ENCODE measurements at regions not wholly inside any gene's neighbourhood (a gene's known extent, or its start where the extent isn't known, plus 50 kb on each side); places are given as distances from the start of the nearest gene placed in this dataset.

- H4K20me1 ChIP-seq (ENCODE audit: control insufficient read depth, insufficient read depth, low read depth, low read length), result no peaks in the 10 kb centered on the region
- H3K27me3 ChIP-seq (ENCODE audit: control insufficient read depth, low read length), result no peaks in the 10 kb centered on the region
- no peaks in the 10 kb centered on the region for H3F3A ChIP-seq (ENCODE audit: control insufficient read depth, insufficient read depth)
- no peaks in the 10 kb centered on the region for H3K9me3 ChIP-seq (ENCODE audit: control insufficient read depth, insufficient read depth, low read length)
- no peaks in the 10 kb centered on the region for H3K79me2 ChIP-seq (ENCODE audit: control insufficient read depth, low read length)
- H3K27ac ChIP-seq (ENCODE audit: low read depth, low read length), result no peak overlapping the region
- no peak overlapping the region for H3K4me3 ChIP-seq (ENCODE audit: low read length)
- H3K4me2 ChIP-seq (ENCODE audit: low read length), result no peak overlapping the region
- no peaks in the 10 kb centered on the region for H3K4me1 ChIP-seq (ENCODE audit: control insufficient read depth, low read length)
- TF ChIP-seq EZH2phosphoT487 (IDR thresholded peaks at IDR 0.05; ENCODE audit: borderline replicate concordance, low read length), result no peak
- TF ChIP-seq CTCF (IDR thresholded peaks at IDR 0.05; ENCODE audit: low read depth, low read length, poor library complexity, severe bottlenecking), result no peak
- no peaks in the 10 kb centered on the region for H3K9me2 ChIP-seq (replicated peaks; ENCODE audit: control insufficient read depth, low read length)
- no peaks in the 10 kb centered on the region for H3K36me3 ChIP-seq (ENCODE audit: control insufficient read depth, low read length)
These were observed 814.6 kb upstream of the CCDC179 start for GRCh38 chr11:23674866-23675265.

DNA sequence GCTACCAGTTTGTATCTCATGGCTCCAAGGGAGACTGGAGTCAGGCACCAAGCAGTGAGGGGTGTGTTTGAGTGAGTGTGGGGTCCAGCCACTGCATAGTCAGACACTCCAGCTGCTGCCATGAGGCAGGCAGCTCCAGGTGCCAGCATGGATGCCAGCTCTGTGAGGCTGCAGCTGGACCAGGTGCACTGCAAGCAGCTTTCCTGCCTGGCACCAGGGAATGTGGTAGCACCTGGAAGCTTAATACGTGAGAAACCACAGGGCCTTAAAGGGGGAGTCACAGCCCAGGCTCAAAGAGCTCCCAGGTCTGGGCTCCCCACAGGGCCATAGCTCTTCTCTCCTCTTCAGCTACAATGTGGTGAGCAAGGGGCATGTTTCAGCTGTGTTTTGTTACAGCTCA, 817.8 kb upstream of the LUZP2 start:
- Histone ChIP-seq H3K4me3 (ENCODE audit: low read length) (no peak overlapping the region), H3K79me2 (ENCODE audit: control insufficient read depth, low read length) (no peaks in the 10 kb centered on the region), H3K9me3 (ENCODE audit: control insufficient read depth, insufficient read depth, low read length) (no peaks in the 10 kb centered on the region), H3F3A (ENCODE audit: control insufficient read depth, insufficient read depth) (no peaks in the 10 kb centered on the region), H4K20me1 (ENCODE audit: control insufficient read depth, insufficient read depth, low read depth, low read length) (no peaks in the 10 kb centered on the region), H3K4me1 (ENCODE audit: control insufficient read depth, low read length) (no peaks in the 10 kb centered on the region), H3K27me3 (ENCODE audit: control insufficient read depth, low read length) (no peaks in the 10 kb centered on the region), H3K9me2 (replicated peaks; ENCODE audit: control insufficient read depth, low read length) (no peaks in the 10 kb centered on the region), H3K27ac (ENCODE audit: low read depth, low read length) (no peak overlapping the region), H3K36me3 (ENCODE audit: control insufficient read depth, low read length) (no peaks in the 10 kb centered on the region), H3K4me2 (ENCODE audit: low read length) (no peak overlapping the region)
- TF ChIP-seq EZH2phosphoT487 (IDR thresholded peaks at IDR 0.05; ENCODE audit: borderline replicate concordance, low read length), result no peak
- no peak for TF ChIP-seq CTCF (IDR thresholded peaks at IDR 0.05; ENCODE audit: low read depth, low read length, poor library complexity, severe bottlenecking)

DNA sequence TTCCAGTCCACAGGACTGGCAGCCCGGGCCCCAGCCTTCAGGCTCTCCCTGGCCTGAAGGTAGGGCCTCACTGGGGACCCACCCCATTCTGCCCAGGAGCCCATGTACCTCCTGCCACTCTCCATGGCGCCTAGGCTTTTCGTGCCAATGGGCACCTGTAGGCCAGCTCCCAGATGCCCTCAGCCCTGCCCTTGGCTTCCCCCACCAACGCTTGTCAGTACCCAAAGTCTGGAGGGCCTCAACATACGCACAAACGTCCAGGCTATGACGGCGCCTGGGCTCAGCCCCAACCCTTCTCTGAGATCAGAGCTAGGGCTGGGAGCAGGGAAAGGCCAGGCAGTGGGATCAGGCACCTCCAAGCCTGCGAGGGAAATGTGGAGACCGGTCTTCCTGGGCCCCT, 816.9 kb upstream of the LUZP2 start:
- TF ChIP-seq EZH2phosphoT487 (IDR thresholded peaks at IDR 0.05; ENCODE audit: borderline replicate concordance, low read length) (no peak), CTCF (IDR thresholded peaks at IDR 0.05; ENCODE audit: low read depth, low read length, poor library complexity, severe bottlenecking) (no peak)

More for the DNA sequence above, 816.9 kb upstream of the LUZP2 start:
- H3K4me3 ChIP-seq (ENCODE audit: low read length), result no peak overlapping the region
- no peaks in the 10 kb centered on the region for H3K4me1 ChIP-seq (ENCODE audit: control insufficient read depth, low read length)
- no peaks in the 10 kb centered on the region for H3F3A ChIP-seq (ENCODE audit: control insufficient read depth, insufficient read depth)
- H3K79me2 ChIP-seq (ENCODE audit: control insufficient read depth, low read length), result no peaks in the 10 kb centered on the region
- no peaks in the 10 kb centered on the region for H3K27me3 ChIP-seq (ENCODE audit: control insufficient read depth, low read length)
- no peaks in the 10 kb centered on the region for H3K9me2 ChIP-seq (replicated peaks; ENCODE audit: control insufficient read depth, low read length)
- H3K36me3 ChIP-seq (ENCODE audit: control insufficient read depth, low read length), result no peaks in the 10 kb centered on the region
- no peak overlapping the region for H3K4me2 ChIP-seq (ENCODE audit: low read length)
- H3K27ac ChIP-seq (ENCODE audit: low read depth, low read length), result no peak overlapping the region
- no peaks in the 10 kb centered on the region for H3K9me3 ChIP-seq (ENCODE audit: control insufficient read depth, insufficient read depth, low read length)
- H4K20me1 ChIP-seq (ENCODE audit: control insufficient read depth, insufficient read depth, low read depth, low read length), result no peaks in the 10 kb centered on the region

Measured in DOHH2 (cell line).